HG02870 (cell line): ENCODE measurements at regions not wholly inside any gene's neighbourhood (a gene's known extent, or its start where the extent isn't known, plus 50 kb on each side); places are given as distances from the start of the nearest gene placed in this dataset.

ENCODE experiments used
- ATAC-seq: cut with Tn5 transposase; IDR thresholded peaks from one replicate; pipeline ENCODE4 v1.9.1; 2021; ENCODE audit warnings: mild to moderate bottlenecking, moderate library complexity; ENCODE audit not compliant: unreplicated experiment

- no peak for ATAC-seq
These were observed 143.3 kb downstream of the FTCDNL1 start for GRCh38 chr2:199707593-199708185.

- ATAC-seq: no peak
These were observed 145.5 kb downstream of the FTCDNL1 start for GRCh38 chr2:199705538-199705937.

GRCh38 chr2:199704358-199705238 is 146.4 kb downstream of the FTCDNL1 start:
- no peak for ATAC-seq

GRCh38 chr2:199703199-199703598 is 147.8 kb downstream of the FTCDNL1 start:
- no peak for ATAC-seq

DNA sequence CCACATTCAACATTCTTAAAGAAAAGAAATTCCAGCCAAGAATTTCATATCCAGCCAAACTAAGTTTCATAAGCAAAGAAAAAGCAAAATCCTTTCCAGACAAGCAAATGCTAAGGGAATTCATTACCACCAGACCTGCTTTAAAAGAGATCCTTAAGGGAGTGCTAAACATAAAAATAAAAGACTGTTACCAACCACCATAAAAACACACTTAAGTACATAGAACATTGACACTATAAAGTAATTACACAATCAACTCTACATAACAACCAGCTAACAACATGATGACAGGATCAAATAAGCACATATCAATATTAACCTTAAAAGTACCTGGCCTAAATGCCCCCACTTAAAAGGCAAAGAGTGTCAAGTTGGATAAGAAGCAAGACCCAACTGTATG is 153.5 kb downstream of the FTCDNL1 start:
- ATAC-seq: no peak

GRCh38 chr2:199696048-199696447 is 154.9 kb downstream of the FTCDNL1 start:
- ATAC-seq: no peak

- no peak for ATAC-seq
These were observed 157.1 kb downstream of the FTCDNL1 start for GRCh38 chr2:199693861-199694260.

DNA sequence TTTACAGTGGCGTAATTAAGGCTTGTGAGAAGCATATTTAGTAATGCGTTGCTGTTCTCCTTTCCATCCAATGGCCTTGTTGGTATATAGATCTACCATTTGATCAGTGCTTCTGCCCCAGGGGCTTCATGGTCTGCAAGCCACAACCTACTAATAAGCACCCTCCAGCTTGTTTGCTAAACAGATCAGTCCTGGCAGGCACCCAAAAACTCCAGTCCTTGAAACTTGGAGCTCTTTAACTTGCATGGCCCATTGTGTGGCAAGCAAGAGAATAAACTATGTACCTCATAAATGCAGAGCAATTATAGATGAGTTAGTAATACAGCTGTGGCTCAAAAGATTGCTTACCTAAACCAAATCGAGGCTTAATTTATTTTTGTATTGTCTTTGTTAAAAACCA is 158.5 kb downstream of the FTCDNL1 start:
- no peak for ATAC-seq

- ATAC-seq: no peak
These were observed 160.8 kb downstream of the FTCDNL1 start for GRCh38 chr2:199690225-199690624.

- ATAC-seq: no peak
These were observed 165.3 kb downstream of the FTCDNL1 start for GRCh38 chr2:199685669-199686068.

DNA sequence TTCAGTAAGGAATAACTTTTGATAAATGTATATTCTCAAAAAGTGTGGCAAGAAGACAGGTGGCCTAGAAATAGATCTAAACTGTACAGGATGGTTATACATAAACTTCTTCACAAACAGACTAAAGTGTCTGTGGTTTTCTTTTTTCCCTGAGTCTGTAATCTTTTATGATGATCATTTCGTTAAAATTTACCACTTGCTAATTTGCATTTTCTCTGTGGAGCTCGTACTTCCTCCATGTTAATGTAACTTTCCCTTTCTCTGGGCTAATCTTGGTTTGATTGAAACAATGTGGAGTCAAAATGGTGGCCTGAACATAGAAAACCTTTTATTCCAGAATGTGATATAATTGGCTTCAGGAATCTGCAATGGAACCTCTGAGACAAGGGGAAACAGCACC is 166.2 kb downstream of the FTCDNL1 start:
- ATAC-seq: no peak

DNA sequence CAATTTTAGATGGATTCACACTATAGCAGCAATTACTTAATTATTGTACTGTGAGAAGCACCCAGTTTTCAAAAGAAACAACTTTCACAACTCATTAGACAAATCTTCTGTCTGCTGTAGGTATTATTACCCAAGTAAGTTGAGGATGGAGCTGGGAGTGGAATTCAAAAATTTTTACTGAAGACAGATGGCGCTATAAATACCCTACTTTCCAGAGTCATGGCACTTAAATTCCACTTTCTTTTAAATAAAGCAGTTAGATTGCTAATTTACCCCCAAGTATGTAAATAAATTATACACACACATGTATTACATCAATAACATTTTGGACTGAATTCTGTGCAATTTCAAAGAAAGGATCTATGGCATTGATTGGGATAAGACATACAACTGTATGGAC is 166.8 kb downstream of the FTCDNL1 start:
- no peak for ATAC-seq

DNA sequence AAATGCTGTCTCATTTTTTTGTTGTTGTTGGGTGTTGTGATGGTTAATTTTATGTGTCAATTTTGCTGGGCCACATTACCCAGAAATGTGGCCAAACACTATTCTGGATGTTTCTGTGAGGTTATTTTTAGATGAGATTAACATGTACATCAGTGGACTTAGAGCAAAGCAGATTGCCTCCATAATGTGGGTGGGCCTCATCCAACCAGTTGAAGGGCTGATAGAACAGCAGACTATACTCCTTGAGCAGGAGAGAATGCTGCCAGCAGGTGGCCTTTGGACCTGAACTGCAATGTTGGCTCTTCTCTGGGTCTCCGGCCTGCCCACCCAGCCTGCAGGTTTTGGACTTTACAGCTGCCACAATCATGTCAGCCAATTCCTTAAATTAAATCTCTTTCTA is 169.0 kb downstream of the FTCDNL1 start:
- ATAC-seq: no peak

DNA sequence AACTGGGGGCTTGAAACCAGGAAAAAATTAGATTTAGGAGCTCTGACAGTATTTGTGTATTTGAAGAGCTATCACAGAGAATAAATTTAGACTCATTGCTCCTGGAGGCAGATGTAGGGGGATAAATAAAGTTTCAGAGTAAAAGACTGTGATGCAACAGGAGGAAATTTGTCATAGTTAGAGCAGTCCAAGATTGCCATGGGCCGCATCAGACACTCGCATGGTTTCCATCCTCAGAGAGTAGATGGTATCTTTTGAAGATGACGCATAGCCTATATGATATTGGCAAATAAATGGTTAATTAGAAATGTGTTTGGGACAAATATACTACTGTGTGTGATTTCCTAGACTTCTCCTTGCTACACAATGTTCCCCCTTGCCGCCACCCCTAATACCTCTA is 170.5 kb downstream of the FTCDNL1 start:
- no peak for ATAC-seq

- no peak for ATAC-seq
These were observed 171.1 kb downstream of the FTCDNL1 start for GRCh38 chr2:199679883-199680282.

GRCh38 chr2:199677881-199678280 is 173.1 kb downstream of the FTCDNL1 start:
- ATAC-seq: no peak

DNA sequence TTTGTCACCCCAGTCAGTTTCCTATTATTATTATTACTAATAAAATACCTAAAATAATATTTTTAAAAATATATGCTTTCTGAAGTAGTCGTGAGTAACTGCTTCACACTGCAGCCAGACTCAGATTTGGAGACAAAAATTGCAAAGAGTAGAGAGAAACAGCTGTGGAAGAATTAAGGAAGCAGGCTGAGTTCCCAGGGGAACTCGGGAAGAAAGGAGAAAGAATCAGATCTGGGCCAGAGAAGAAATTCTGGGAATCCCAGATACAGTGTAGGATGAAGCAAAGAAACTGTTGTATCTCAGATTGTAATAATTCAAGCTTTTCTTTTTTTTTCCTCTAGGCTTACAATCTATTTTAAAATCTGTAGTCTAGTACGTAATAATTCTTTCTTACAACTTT is 182.3 kb downstream of the FTCDNL1 start:
- no peak for ATAC-seq

DNA sequence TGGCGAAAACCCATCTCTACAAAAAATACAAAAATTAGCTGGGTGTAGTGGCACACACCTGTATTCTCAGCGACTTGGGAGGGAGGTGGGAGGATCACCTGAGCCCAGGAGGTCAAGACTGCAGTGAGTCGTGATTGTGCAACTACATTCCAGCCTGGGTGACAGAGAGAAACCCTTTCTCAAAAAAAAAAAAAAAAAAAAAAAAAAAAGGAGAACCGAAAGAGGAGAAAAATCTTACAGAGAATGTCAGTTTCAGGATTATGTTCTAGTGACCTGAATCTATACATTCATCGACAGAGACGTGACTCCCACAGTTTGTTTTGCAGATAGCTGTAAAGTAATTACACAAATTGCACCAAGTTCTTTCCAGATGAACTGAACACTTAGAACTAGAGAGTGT is 187.8 kb downstream of the FTCDNL1 start:
- ATAC-seq: peak; percentile 86

GRCh38 chr2:199662255-199662654 is 188.7 kb downstream of the FTCDNL1 start:
- no peak for ATAC-seq

- ATAC-seq: no peak
These were observed 190.8 kb downstream of the FTCDNL1 start for GRCh38 chr2:199660167-199660566.

- ATAC-seq: no peak
These were observed 191.8 kb downstream of the FTCDNL1 start for GRCh38 chr2:199659207-199659606.

- ATAC-seq: peak; percentile 82
These were observed 188.7 kb upstream of the SATB2 start for GRCh38 chr2:199646439-199646838.
